ENCODE measurements at regions not wholly inside any gene's neighbourhood (a gene's known extent, or its start where the extent isn't known, plus 50 kb on each side); places are given as distances from the start of the nearest gene placed in this dataset.

GRCh38 chr4:10979032-10979431 is 294.5 kb upstream of the CLNK start:
- ChIA-PET CTCF (no interaction called here), POLR2A (no interaction called here)
- H3K4me3 ChIP-seq (ENCODE audit: low read depth, low read length): no peak overlapping the region
- TF ChIP-seq CTCF (IDR thresholded peaks at IDR 0.05; ENCODE audit: insufficient read depth, low read length, missing control alignments): no peak
- no peak for DNase-seq (ENCODE audit: low read depth, low spot score)

GRCh38 chr4:10977534-10977933 is 293.0 kb upstream of the CLNK start:
- TF ChIP-seq CTCF (IDR thresholded peaks at IDR 0.05; ENCODE audit: insufficient read depth, low read length, missing control alignments): no peak
- no peak for DNase-seq (ENCODE audit: low read depth, low spot score)
- no peak overlapping the region for H3K4me3 ChIP-seq (ENCODE audit: low read depth, low read length)
- ChIA-PET CTCF (no interaction called here), POLR2A (no interaction called here)

GRCh38 chr4:10974371-10974770 is 289.8 kb upstream of the CLNK start:
- ChIA-PET CTCF (no interaction called here), POLR2A (no interaction called here)
- no peak for DNase-seq (ENCODE audit: low read depth, low spot score)
- no peak overlapping the region for H3K4me3 ChIP-seq (ENCODE audit: low read depth, low read length)
- TF ChIP-seq CTCF (IDR thresholded peaks at IDR 0.05; ENCODE audit: insufficient read depth, low read length, missing control alignments): no peak

- DNase-seq (ENCODE audit: low read depth, low spot score): no peak
- TF ChIP-seq CTCF (IDR thresholded peaks at IDR 0.05; ENCODE audit: insufficient read depth, low read length, missing control alignments): no peak
- ChIA-PET POLR2A (no interaction called here), CTCF (no interaction called here)
- H3K4me3 ChIP-seq (ENCODE audit: low read depth, low read length): no peak overlapping the region
These were observed 289.1 kb upstream of the CLNK start for GRCh38 chr4:10973686-10974085.

GRCh38 chr4:10971800-10972401 is 287.3 kb upstream of the CLNK start:
- no peak for DNase-seq (ENCODE audit: low read depth, low spot score)
- no peak overlapping the region for H3K4me3 ChIP-seq (ENCODE audit: low read depth, low read length)
- POLR2A ChIA-PET: no interaction called here
- CTCF ChIA-PET: interaction anchor here (0.9 kb wide), 1 partner anchor 18 kb away, joined by 3 read pairs; no protein-coding TSS in a partner anchor
- no peak for TF ChIP-seq CTCF (IDR thresholded peaks at IDR 0.05; ENCODE audit: insufficient read depth, low read length, missing control alignments)

GRCh38 chr4:10965196-10965595 is 280.6 kb upstream of the CLNK start:
- POLR2A ChIA-PET: no interaction called here
- H3K4me3 ChIP-seq (ENCODE audit: low read depth, low read length): no peak overlapping the region
- no peak for DNase-seq (ENCODE audit: low read depth, low spot score)
- TF ChIP-seq CTCF (IDR thresholded peaks at IDR 0.05; ENCODE audit: insufficient read depth, low read length, missing control alignments): no peak
- CTCF ChIA-PET: no interaction called here

Data from AG04449 (cell line).